NB4 (cell line): ENCODE measurements at regions not wholly inside any gene's neighbourhood (a gene's known extent, or its start where the extent isn't known, plus 50 kb on each side); places are given as distances from the start of the nearest gene placed in this dataset.

Experiments used
- DNase-seq: peaks from one replicate; pipeline ENCODE4 v3.0.0; 2010; ENCODE audit warnings: low read depth
- H3K4me3 ChIP-seq: one replicate; pipeline ENCODE4 v1.5.1; 2011; ENCODE audit warnings: mild to moderate bottlenecking, low read depth, low read length, moderate library complexity
- CTCF ChIP-seq: IDR thresholded peaks from one replicate; pipeline ENCODE4 v1.5.1; 2012; ENCODE audit warnings: low read depth, low read length
- MAX ChIP-seq: IDR thresholded peaks from 2 replicates; pipeline ENCODE4 v1.6.1; 2011; ENCODE audit warnings: low read depth, low read length
- MYC ChIP-seq: IDR thresholded peaks from 2 replicates; pipeline ENCODE4 v1.6.1; 2011; ENCODE audit warnings: low read depth, low read length
- POLR2A ChIP-seq: IDR thresholded peaks from 2 replicates; pipeline ENCODE4 v1.6.1; 2011; ENCODE audit warnings: mild to moderate bottlenecking; ENCODE audit not compliant: insufficient read length; ENCODE audit errors: extremely low read depth

GRCh38 chr11:8758619-8759169, 76.1 kb downstream of the RPL27A start:
- no peak for TF ChIP-seq CTCF
- DNase-seq, result no peak
- H3K4me3 ChIP-seq, result no peak overlapping the region

GRCh38 chr11:8759634-8760033, 77.0 kb downstream of the RPL27A start:
- no peak for DNase-seq

GRCh38 chr11:8760896-8761295, 78.3 kb downstream of the RPL27A start:
- TF ChIP-seq MAX (no peak), MYC (no peak), POLR2A (no peak), CTCF (no peak)
- no peak overlapping the region for H3K4me3 ChIP-seq
- DNase-seq, result no peak

More at GRCh38 chr11:8759634-8760033, 77.0 kb downstream of the RPL27A start:
- H3K4me3 ChIP-seq, result no peak overlapping the region
- TF ChIP-seq MYC, result no peak
- TF ChIP-seq CTCF, result no peak
- no peak for TF ChIP-seq POLR2A
- TF ChIP-seq MAX, result no peak

GRCh38 chr11:8763070-8763685, 80.6 kb downstream of the RPL27A start:
- no peak for DNase-seq
- no peak overlapping the region for H3K4me3 ChIP-seq
- TF ChIP-seq CTCF (no peak), POLR2A (no peak), MYC (no peak), MAX (no peak)

- H3K4me3 ChIP-seq, result no peak overlapping the region
- no peak for TF ChIP-seq MYC
- DNase-seq, result no peak
Measured at GRCh38 chr11:8765294-8765693, 82.7 kb downstream of the RPL27A start.

- no peak for DNase-seq
- H3K4me3 ChIP-seq, result no peak overlapping the region
- TF ChIP-seq MAX (no peak), POLR2A (no peak), CTCF (no peak), MYC (no peak)
Measured at GRCh38 chr11:8766043-8766987, 83.7 kb downstream of the RPL27A start.
